Adrenal gland (tissue), 5 donors: ENCODE measurements at regions not wholly inside any gene's neighbourhood (a gene's known extent, or its start where the extent isn't known, plus 50 kb on each side); places are given as distances from the start of the nearest gene placed in this dataset.

Experiments used
- POLR2A ChIP-seq, 2 donors: fragments of 450-650 bp; IDR thresholded peaks; one replicate each; pipeline ENCODE4 v1.6.1; 2017; ENCODE audit warnings: antibody characterized with exemption in 2 of 2, mild to moderate bottlenecking in 2 of 2, moderate library complexity in 1 of 2
- TF ChIP-seq, protein P1 (sequence below), 6 experiments: fragments of 450-650 bp in 4 of 6; fragments of 200-600 bp in 2 of 6; sonication (generic) in 1 of 6; IDR thresholded peaks; 1 replicate in 5 of 6; 2 replicates in 1 of 6; pipeline versions ENCODE4 v1.5.1 to v1.8.0; 2016 to 2021; ENCODE audit warnings: antibody characterized with exemption in 6 of 6, mild to moderate bottlenecking in 2 of 6, moderate library complexity in 1 of 6
- donor health status: DM: no; HTN: no; CAD: no.

DNA sequence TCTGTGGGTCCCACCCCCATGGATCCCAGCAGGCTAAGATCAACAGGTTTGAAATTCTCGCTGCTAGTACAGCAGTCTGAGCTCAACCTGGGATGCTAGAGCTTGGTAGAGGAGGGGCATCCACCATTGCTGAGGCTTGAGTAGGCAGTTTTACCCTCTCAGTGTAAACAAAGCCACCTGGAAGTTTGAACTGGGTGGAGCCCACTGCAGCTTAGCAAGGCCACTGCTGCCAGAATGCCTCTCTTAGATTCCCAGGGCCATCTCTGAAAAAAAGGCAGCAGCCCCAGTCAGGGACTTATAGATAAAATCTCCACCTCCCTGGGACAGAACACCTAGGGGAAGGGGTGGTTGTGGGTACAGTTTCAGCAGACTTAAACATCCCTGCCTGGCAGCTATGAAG is 190.0 kb upstream of the CACNA2D1 start:
- TF ChIP-seq, protein P1, sequence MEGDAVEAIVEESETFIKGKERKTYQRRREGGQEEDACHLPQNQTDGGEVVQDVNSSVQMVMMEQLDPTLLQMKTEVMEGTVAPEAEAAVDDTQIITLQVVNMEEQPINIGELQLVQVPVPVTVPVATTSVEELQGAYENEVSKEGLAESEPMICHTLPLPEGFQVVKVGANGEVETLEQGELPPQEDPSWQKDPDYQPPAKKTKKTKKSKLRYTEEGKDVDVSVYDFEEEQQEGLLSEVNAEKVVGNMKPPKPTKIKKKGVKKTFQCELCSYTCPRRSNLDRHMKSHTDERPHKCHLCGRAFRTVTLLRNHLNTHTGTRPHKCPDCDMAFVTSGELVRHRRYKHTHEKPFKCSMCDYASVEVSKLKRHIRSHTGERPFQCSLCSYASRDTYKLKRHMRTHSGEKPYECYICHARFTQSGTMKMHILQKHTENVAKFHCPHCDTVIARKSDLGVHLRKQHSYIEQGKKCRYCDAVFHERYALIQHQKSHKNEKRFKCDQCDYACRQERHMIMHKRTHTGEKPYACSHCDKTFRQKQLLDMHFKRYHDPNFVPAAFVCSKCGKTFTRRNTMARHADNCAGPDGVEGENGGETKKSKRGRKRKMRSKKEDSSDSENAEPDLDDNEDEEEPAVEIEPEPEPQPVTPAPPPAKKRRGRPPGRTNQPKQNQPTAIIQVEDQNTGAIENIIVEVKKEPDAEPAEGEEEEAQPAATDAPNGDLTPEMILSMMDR (IDR thresholded peaks at IDR 0.05), result no peak
- no peak for TF ChIP-seq POLR2A (IDR thresholded peaks at IDR 0.05)
